ENCODE measurements at regions not wholly inside any gene's neighbourhood (a gene's known extent, or its start where the extent isn't known, plus 50 kb on each side); places are given as distances from the start of the nearest gene placed in this dataset.

GRCh38 chr21:39065917-39066316 is 117.3 kb downstream of the PSMG1 start:
- Histone ChIP-seq H3K9me1 (replicated peaks; ENCODE audit: control insufficient read depth, extremely low read depth, insufficient read depth, low read length) (no peaks in the 10 kb centered on the region), H3K4me3 (replicated peaks in 1 of 3; ENCODE audit: insufficient read depth in 1 of 3, low read depth in 1 of 3, low read length in 3 of 3) (no peak overlapping the region), H3K27ac (ENCODE audit: insufficient read depth, low read depth, low read length) (no peak overlapping the region), H3K9ac (replicated peaks; ENCODE audit: extremely low read depth, insufficient read depth, low read length) (no peak overlapping the region), H3K27me3 (ENCODE audit: control insufficient read depth in 2 of 2, insufficient read depth in 2 of 2, low read length in 2 of 2) (no peaks in the 10 kb centered on the region), H3K4me1 (ENCODE audit: control insufficient read depth, extremely low read depth, insufficient read depth, low read length) (peaks cover 26% of the 10 kb centered on the region), H4K20me1 (replicated peaks; ENCODE audit: control insufficient read depth, extremely low read depth, insufficient read depth, low read length) (no peaks in the 10 kb centered on the region), H3K79me2 (ENCODE audit: control insufficient read depth, insufficient read depth, low read length) (no peaks in the 10 kb centered on the region), H3K9me3 (replicated peaks; ENCODE audit: control insufficient read depth, insufficient read depth, low read length) (no peaks in the 10 kb centered on the region), H3K4me2 (ENCODE audit: insufficient read depth, low read length) (no peak overlapping the region), H2AFZ (ENCODE audit: low read depth, low read length) (no peak overlapping the region), H3K36me3 (ENCODE audit: control insufficient read depth in 2 of 2, extremely low read depth in 1 of 2, insufficient read depth in 2 of 2, low read length in 2 of 2) (no peaks in the 10 kb centered on the region)
- ChIA-PET POLR2A (no interaction called here), CTCF (interaction anchor here (1.5 to 2.1 kb wide), 2 partner anchors 12 to 72 kb away, joined by 5 to 6 read pairs; no protein-coding TSS in a partner anchor)
- FAIRE-seq = peak; percentile 67
- dilution Hi-C loops (cut with MboI; ENCODE audit: extremely low pct_ligation_motif_present, low sequenced_read_pairs) = no loop called here
- TF ChIP-seq GATA2 (IDR thresholded peaks at IDR 0.05; ENCODE audit: insufficient read depth, insufficient read length, low read depth, low read length) = peak; percentile 37
- no peak for TF ChIP-seq FOS (IDR thresholded peaks at IDR 0.05; ENCODE audit: borderline replicate concordance, insufficient read depth, low read length)
- TF ChIP-seq CTCF (IDR thresholded peaks at IDR 0.05; ENCODE audit: extremely low read depth in 1 of 2, insufficient read depth in 1 of 2, low read depth in 1 of 2, low read length in 2 of 2) = no peak
- TF ChIP-seq JUN (IDR thresholded peaks at IDR 0.05; ENCODE audit: borderline replicate concordance, insufficient read depth, insufficient read length, low read depth) = no peak
- intact Hi-C loops (cut with micrococcal nuclease) = loop anchor here (2.0 kb wide), 3 partner anchors 17 to 73 kb away; no protein-coding TSS in a partner anchor
- no TSS peak for BruUV-seq (replicated peaks)
- peak; percentile 49 for DNase-seq (ENCODE audit: low read depth, low spot score)

- H3K27ac ChIP-seq (ENCODE audit: insufficient read depth, low read depth, low read length) = no peak overlapping the region
- BruUV-seq (replicated peaks) = no TSS peak
- peaks cover 26% of the 10 kb centered on the region for H3K4me1 ChIP-seq (ENCODE audit: control insufficient read depth, extremely low read depth, insufficient read depth, low read length)
- no peaks in the 10 kb centered on the region for H3K9me3 ChIP-seq (replicated peaks; ENCODE audit: control insufficient read depth, insufficient read depth, low read length)
- FAIRE-seq (no peak), DNase-seq (ENCODE audit: low read depth, low spot score) (no peak)
- no peaks in the 10 kb centered on the region for H3K36me3 ChIP-seq (ENCODE audit: control insufficient read depth in 2 of 2, extremely low read depth in 1 of 2, insufficient read depth in 2 of 2, low read length in 2 of 2)
- no peak overlapping the region for H3K9ac ChIP-seq (replicated peaks; ENCODE audit: extremely low read depth, insufficient read depth, low read length)
- H2AFZ ChIP-seq (ENCODE audit: low read depth, low read length) = no peak overlapping the region
- no peak for TF ChIP-seq JUN (IDR thresholded peaks at IDR 0.05; ENCODE audit: borderline replicate concordance, insufficient read depth, insufficient read length, low read depth)
- no peak for TF ChIP-seq POLR2AphosphoS5 (IDR thresholded peaks at IDR 0.05; ENCODE audit: insufficient read depth, low read depth, low read length)
- TF ChIP-seq GATA2 (IDR thresholded peaks at IDR 0.05; ENCODE audit: insufficient read depth, insufficient read length, low read depth, low read length) = no peak
- TF ChIP-seq EZH2 (IDR thresholded peaks at IDR 0.05; ENCODE audit: borderline replicate concordance, low read depth, low read length, severe bottlenecking) = no peak
- no peak for TF ChIP-seq MYC (IDR thresholded peaks at IDR 0.05; ENCODE audit: low read depth, low read length)
- no peak for TF ChIP-seq POLR2A (IDR thresholded peaks at IDR 0.05; ENCODE audit: low read depth, low read length)
- no peak for TF ChIP-seq MAX (IDR thresholded peaks at IDR 0.05; ENCODE audit: insufficient read depth, insufficient read length)
- no peak overlapping the region for H3K4me2 ChIP-seq (ENCODE audit: insufficient read depth, low read length)
- no peaks in the 10 kb centered on the region for H3K9me1 ChIP-seq (replicated peaks; ENCODE audit: control insufficient read depth, extremely low read depth, insufficient read depth, low read length)
- intact Hi-C loops (cut with micrococcal nuclease) = no loop called here
- no peaks in the 10 kb centered on the region for H3K27me3 ChIP-seq (ENCODE audit: control insufficient read depth in 2 of 2, insufficient read depth in 2 of 2, low read length in 2 of 2)
- H3K4me3 ChIP-seq (replicated peaks in 1 of 3; ENCODE audit: insufficient read depth in 1 of 3, low read depth in 1 of 3, low read length in 3 of 3) = no peak overlapping the region
- no peaks in the 10 kb centered on the region for H4K20me1 ChIP-seq (replicated peaks; ENCODE audit: control insufficient read depth, extremely low read depth, insufficient read depth, low read length)
- POLR2A ChIA-PET = no interaction called here
- H3K79me2 ChIP-seq (ENCODE audit: control insufficient read depth, insufficient read depth, low read length) = no peaks in the 10 kb centered on the region
- CTCF ChIA-PET = interaction anchor here (0.7 to 2.1 kb wide), 4 partner anchors 10 to 71 kb away, joined by 3 to 6 read pairs (median 4); no protein-coding TSS in a partner anchor
- dilution Hi-C loops (cut with MboI; ENCODE audit: extremely low pct_ligation_motif_present, low sequenced_read_pairs) = no loop called here
These were observed 118.8 kb downstream of the PSMG1 start for GRCh38 chr21:39064325-39065012.

All from endothelial cell of umbilical vein (primary cell).